HG03469 (cell line): ENCODE measurements at regions not wholly inside any gene's neighbourhood (a gene's known extent, or its start where the extent isn't known, plus 50 kb on each side); places are given as distances from the start of the nearest gene placed in this dataset.

Source experiments
- ATAC-seq: cut with Tn5 transposase; IDR thresholded peaks from one replicate; pipeline ENCODE4 v1.9.1; 2021; ENCODE audit warnings: mild to moderate bottlenecking, moderate library complexity, moderate number of reproducible peaks; ENCODE audit not compliant: unreplicated experiment

- no peak for ATAC-seq
These were observed 190.6 kb downstream of the MAF start for GRCh38 chr16:79409978-79410377.

- ATAC-seq, result no peak
These were observed 192.2 kb downstream of the MAF start for GRCh38 chr16:79408355-79408754.

GRCh38 chr16:79407461-79408135 is 192.9 kb downstream of the MAF start:
- no peak for ATAC-seq

GRCh38 chr16:79407005-79407404 is 193.5 kb downstream of the MAF start:
- no peak for ATAC-seq

GRCh38 chr16:79404571-79404970 is 196.0 kb downstream of the MAF start:
- no peak for ATAC-seq

- ATAC-seq, result no peak
These were observed 197.0 kb downstream of the MAF start for GRCh38 chr16:79403534-79403933.

- no peak for ATAC-seq
These were observed 197.6 kb downstream of the MAF start for GRCh38 chr16:79402920-79403319.

GRCh38 chr16:79402356-79402755 is 198.2 kb downstream of the MAF start:
- ATAC-seq, result no peak

- ATAC-seq, result no peak
These were observed 198.8 kb downstream of the MAF start for GRCh38 chr16:79401782-79402181.

GRCh38 chr16:79401157-79401556 is 199.4 kb downstream of the MAF start:
- ATAC-seq, result no peak

GRCh38 chr16:79400462-79401149 is 199.9 kb downstream of the MAF start:
- ATAC-seq, result no peak

- ATAC-seq, result no peak
These were observed 204.9 kb downstream of the MAF start for GRCh38 chr16:79395591-79395990.

- no peak for ATAC-seq
These were observed 206.3 kb downstream of the MAF start for GRCh38 chr16:79394206-79394605.

- no peak for ATAC-seq
These were observed 207.0 kb downstream of the MAF start for GRCh38 chr16:79393564-79393963.

GRCh38 chr16:79393127-79393526 is 207.4 kb downstream of the MAF start:
- no peak for ATAC-seq

GRCh38 chr16:79392081-79392480 is 208.5 kb downstream of the MAF start:
- no peak for ATAC-seq

- ATAC-seq, result no peak
These were observed 209.1 kb downstream of the MAF start for GRCh38 chr16:79391395-79391794.

- ATAC-seq, result no peak
These were observed 210.0 kb downstream of the MAF start for GRCh38 chr16:79390481-79391051.

- no peak for ATAC-seq
These were observed 212.1 kb downstream of the MAF start for GRCh38 chr16:79388396-79388795.

GRCh38 chr16:79386299-79386698 is 214.2 kb downstream of the MAF start:
- ATAC-seq, result no peak

- ATAC-seq, result no peak
These were observed 218.9 kb downstream of the MAF start for GRCh38 chr16:79381603-79382042.

GRCh38 chr16:79380995-79381602 is 219.4 kb downstream of the MAF start:
- no peak for ATAC-seq
